GM18868 (cell line): ENCODE measurements at regions not wholly inside any gene's neighbourhood (a gene's known extent, or its start where the extent isn't known, plus 50 kb on each side); places are given as distances from the start of the nearest gene placed in this dataset.

ENCODE experiments used
- ATAC-seq: cut with Tn5 transposase; IDR thresholded peaks from one replicate; pipeline ENCODE4 v1.9.1; 2021; ENCODE audit warnings: mild to moderate bottlenecking, moderate library complexity; ENCODE audit not compliant: unreplicated experiment

- no peak for ATAC-seq
Measured at GRCh38 chr19:29371251-29372090, 154.3 kb upstream of the VSTM2B start.

DNA sequence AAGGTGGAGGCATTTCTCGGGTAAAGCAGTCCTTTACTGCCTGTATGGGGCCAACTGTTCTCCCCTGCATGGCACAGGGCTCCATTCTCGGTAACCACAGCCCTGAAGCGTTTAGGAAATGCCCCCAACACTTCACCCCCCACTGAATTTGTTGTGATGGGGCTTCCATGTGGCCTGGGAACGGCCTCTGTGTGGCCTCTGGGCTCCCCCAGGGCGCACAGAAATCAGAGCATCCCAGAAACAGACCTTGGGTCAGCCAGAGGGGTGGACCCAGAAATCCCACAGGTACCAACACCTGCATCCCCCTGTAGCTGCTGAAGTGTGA is 153.7 kb upstream of the VSTM2B start:
- ATAC-seq = no peak

- no peak for ATAC-seq
Measured at GRCh38 chr19:29372461-29372860, 153.3 kb upstream of the VSTM2B start.

GRCh38 chr19:29372921-29373797 is 152.6 kb upstream of the VSTM2B start:
- ATAC-seq = no peak

DNA sequence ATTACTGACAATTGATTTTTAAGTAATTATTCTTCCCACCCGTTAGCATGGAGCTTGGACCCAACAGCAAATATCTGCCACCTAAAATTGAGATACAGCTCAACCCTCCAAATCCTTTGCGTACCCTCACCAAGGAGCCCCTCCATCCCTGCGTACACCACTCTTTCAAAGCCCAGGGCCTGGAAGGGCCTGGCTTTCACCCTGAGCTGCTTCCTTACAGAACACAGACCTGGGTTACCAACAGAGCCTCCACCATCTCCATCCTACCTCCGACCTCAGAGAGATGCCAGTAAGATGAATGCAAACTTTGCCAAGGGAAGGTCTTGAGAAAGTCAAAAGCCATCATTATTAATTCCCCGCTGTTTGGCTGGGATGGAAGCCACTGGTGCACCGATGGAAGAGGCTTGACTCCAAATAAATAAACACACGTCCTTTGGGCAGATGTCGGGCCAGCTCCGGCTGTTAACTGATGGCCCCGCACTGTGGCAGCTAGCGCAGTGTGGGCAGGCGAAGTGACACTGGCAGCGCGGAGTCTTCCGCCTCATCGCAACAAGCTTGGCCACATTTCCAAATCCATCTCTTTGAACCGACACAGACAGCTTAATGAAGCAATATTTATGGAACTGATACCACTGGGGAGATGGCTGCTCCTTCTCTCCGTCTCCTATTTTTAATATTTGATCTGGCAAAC is 150.2 kb upstream of the VSTM2B start:
- no peak for ATAC-seq

- ATAC-seq = no peak
Measured at GRCh38 chr19:29376855-29377354, 148.9 kb upstream of the VSTM2B start.

DNA sequence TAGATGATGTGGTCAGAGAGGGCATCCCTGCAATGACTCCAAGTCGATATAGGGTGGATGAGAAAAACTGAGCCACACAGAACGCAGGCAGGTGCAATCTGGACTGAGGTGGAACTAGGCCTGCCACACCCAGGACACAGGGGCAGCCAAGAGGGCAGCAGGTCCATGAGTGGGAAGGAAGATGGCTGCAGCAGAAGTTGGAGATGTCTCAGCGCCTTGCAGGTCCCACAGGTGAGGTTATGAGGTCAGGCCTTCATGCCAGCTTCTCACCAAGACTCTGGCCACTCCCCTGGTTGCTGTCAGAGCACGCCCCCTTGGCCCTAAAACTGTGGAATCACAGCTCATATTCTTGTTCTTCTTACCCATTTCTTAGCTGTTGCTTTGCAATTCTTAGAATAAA is 147.7 kb upstream of the VSTM2B start:
- ATAC-seq = no peak

DNA sequence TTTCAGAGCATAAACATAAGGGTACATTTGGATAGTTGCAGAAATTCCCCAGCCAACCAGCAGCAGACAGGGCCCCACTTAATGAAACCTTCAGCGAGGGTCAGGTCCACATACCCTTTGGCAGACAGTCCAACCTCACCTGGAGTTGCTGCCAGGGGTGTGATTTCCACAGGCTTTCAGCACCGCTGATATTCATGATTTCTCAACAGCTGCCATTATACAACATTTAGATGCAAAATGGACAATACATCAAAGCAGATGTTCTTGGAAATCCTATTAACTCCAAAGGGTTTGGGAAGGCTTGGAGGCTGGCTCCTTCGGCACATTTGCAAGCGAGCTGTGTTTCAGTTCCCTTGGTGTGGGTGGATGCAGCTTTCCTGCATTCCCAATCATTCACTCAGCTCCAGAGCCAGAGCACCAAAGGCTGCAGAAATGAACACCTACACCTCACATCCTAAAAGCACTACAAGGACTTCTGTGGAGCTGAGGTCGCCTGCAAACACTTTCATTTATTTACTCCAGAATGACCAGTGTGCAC is 147.2 kb upstream of the VSTM2B start:
- no peak for ATAC-seq

GRCh38 chr19:29379257-29380021 is 146.4 kb upstream of the VSTM2B start:
- no peak for ATAC-seq

GRCh38 chr19:29380581-29380980 is 145.2 kb upstream of the VSTM2B start:
- ATAC-seq = no peak

DNA sequence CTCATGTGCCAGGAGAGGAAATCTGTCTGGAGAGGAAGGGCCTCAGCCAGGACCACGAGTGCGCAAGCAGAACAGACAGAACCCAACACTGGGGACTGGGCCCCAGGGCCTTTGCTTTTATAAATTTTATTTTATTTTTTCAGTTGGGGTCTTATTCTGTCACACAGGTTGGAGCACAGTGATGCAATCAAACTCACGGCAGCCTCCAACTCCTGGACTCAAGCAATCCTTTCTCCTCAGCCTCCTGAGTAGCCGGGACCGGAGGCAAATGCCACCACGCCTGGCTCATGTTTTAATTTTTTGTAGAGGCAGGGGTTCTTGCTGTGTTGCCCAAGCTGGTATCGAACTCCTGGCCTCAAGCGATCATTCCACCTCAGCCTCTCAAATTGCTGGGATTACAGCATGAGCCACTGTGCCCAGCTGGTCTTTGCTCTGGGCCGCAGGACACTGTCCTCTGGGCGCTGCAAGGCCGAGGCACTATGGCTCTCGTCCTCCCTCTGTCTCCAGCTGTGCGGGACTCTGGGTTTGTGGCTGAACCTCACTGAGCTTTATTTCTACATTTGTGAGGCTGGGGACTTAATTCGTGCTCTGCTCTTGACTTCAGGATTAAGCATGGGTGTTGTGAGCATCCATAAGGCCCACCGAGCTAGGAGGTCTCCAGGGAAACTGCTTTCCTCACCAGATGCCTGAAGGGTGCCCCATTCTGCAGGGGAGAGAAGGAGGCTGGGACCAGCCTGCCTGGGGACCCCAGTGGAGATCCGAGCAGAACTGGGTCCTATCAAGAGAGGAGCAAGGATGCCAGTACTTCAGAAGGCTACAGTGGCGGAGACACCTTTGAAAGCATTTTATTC is 144.2 kb upstream of the VSTM2B start:
- ATAC-seq = no peak

GRCh38 chr19:29383696-29384095 is 142.1 kb upstream of the VSTM2B start:
- no peak for ATAC-seq

- ATAC-seq = no peak
Measured at GRCh38 chr19:29384656-29385055, 141.1 kb upstream of the VSTM2B start.

GRCh38 chr19:29385191-29385795 is 140.5 kb upstream of the VSTM2B start:
- ATAC-seq = no peak

GRCh38 chr19:29386970-29387369 is 138.8 kb upstream of the VSTM2B start:
- ATAC-seq = no peak

- ATAC-seq = no peak
Measured at GRCh38 chr19:29387586-29387985, 138.2 kb upstream of the VSTM2B start.

DNA sequence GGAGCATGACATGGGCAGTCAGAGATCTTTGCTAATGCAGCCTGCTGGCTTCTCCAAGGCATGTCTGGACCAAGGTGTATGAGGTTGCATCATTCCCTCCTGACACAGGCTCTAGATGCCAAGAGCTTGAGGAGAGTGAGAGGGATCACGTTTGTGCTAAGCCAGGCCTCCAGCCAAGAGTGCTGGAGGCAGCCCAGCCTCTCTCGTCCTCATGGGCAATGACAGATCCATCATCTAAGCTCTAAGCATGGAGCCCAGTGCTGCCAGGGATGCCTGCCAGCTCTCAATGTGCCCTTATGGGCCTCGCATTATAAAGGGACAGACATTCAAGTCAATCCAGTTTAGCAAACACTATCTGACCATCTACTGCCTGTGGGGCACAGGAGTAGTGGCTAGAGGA is 136.3 kb upstream of the VSTM2B start:
- no peak for ATAC-seq

- no peak for ATAC-seq
Measured at GRCh38 chr19:29390742-29391141, 135.1 kb upstream of the VSTM2B start.

GRCh38 chr19:29393915-29394460 is 131.8 kb upstream of the VSTM2B start:
- no peak for ATAC-seq
